LNCAP (cell line): ENCODE measurements at regions not wholly inside any gene's neighbourhood (a gene's known extent, or its start where the extent isn't known, plus 50 kb on each side); places are given as distances from the start of the nearest gene placed in this dataset.

Experiments used
- CTCF ChIP-seq: fragments of 450-650 bp; IDR thresholded peaks from 2 replicates; pipeline ENCODE4 v1.5.1; 2017; ENCODE audit warnings: mild to moderate bottlenecking

DNA sequence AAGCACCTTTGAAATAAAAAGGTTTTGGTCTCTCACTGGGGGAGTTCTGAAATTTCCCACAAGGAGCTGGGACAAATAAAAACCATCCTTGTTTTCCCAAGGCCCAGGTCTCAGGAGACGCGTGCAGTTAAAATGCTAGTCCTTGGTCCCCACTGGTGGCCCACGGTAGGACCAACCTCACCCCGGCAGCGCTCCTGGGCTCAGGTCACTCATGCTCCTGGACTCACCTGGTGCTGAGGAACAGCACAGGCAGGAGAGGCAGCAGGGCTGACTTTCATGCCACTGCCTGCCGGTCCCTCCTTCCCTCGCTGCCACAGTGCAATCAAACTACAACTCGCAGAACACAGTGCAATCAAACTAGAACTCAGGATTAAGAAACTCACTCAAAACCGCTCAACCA lies 356.8 kb upstream of the CCDC179 start:
- no peak for TF ChIP-seq CTCF

DNA sequence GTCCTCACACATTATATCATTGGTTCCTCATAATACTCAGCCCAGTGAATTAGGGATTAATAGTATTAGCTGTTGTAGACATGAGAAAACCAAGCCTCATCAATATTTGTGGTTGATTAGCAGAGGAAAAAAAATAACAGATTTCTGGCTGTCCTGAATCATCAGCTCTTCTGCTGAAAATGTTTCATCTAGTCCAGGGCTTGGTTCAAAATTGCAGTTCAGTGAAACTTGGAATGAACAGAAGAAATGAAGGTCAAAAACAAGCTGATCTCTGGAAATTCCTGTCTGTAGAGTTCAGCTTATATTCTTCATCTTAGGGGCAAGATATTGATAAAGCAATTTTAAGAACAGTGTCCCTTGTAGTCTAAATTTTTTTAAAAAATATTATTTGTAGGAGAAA lies 361.1 kb upstream of the CCDC179 start:
- TF ChIP-seq CTCF: no peak

DNA sequence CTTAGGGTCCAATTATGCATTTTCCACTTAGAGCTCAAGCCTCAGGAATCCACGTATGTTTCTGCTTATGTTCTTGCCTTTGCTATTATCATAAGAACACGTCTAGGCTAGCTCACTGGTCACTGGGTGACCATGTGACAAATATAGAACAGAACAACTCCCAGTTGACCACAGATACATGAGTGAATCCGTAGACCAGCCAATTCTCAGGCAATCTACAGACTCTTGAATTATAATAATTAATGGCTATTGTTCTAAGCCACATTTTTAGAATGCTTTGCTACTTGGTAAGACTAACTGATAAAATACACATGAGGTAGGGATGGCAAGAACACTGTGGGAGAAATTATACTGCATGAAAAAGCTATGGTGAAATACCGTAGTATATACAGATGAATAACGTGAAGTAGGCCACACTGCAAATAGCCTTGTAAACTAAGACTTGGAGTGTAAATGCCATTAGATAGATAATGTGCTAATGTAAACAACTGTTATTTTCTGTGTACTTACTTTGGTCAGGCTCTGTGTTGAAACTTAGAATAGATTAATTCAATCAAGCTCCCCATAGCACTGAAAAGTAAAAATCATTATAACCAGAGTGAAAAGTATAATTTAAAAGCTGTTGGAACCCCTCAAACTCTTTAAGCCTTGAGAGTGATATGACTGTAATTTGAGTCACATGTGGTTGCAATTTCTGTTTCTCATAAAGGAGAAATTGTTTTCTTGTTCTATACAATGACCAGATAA lies 366.2 kb upstream of the CCDC179 start:
- no peak for TF ChIP-seq CTCF

DNA sequence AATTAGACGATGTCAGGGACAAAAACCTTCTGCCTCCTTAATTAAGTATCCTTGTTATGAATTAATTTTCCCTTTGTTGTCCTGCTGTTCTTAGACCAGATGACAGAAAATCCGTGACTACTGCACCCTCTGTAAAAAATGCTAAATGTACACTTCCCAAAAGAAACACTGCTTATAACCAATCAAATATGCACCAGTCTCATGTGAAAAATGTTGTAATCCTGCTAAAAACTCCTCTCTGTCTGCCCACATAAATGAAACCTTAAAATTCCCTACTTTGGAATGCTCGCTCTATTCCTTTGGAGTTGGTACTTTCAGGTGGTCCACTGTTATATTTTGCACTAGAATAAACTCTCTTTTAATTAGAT lies 366.8 kb upstream of the CCDC179 start:
- TF ChIP-seq CTCF: no peak

- TF ChIP-seq CTCF: no peak
Measured at GRCh38 chr11:23232652-23233051, 372.4 kb upstream of the CCDC179 start.

GRCh38 chr11:23233075-23233474 lies 372.8 kb upstream of the CCDC179 start:
- no peak for TF ChIP-seq CTCF

DNA sequence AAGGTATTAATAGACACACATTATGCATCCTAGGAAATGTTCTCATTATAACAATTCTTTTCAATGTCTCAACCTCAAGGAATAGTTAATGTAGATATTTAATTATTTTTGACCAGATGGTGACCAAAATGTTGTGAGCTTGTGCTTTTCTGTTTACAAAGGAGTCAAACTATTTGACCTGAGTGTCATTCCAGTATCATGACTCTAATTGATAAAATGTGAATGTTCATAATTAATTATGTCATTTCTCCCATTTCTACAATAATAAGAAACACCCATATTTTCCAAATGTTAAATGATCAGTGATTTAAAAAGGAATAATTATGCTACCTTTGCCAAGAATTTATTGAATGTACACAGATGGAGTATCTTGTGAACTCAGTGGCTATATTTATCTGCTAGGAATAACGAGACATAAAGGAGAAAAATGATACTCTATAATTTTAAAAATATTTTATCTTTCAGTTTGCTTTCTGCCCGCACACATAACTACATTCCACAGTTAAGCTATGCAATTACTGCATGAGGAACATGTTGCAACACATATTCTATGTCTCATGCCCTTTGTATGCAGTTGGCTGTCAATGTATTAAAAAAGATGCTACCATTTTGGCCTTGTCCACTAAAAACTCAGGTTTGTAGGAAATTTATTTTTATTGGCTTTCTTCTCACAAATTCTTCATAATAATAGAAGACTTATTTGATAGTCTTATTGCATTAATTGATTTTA lies 376.7 kb upstream of the CCDC179 start:
- TF ChIP-seq CTCF: no peak
